ENCODE measurements at regions not wholly inside any gene's neighbourhood (a gene's known extent, or its start where the extent isn't known, plus 50 kb on each side); places are given as distances from the start of the nearest gene placed in this dataset.

DNA sequence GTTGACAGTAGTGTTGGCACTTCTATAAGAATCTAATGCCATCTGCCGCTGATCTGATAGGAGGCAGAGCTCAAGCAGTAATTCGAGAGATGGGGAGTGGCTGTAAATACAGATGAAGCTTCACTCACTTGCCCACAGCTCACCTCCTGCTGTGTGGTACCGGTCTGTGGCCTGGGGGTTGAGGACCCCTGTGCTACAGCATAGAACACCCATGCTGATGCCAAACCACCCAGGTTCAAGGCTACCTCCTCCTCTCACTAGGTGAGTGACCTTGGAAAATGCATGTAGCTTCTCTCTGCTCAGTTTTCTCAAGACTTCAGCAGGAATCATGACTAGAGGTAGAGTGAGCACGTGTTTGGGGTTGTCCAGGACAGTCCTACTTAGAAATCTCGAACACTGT lies 263.4 kb downstream of the SH3BP4 start:
- Histone ChIP-seq H3K4me1 (ENCODE audit: control insufficient read depth, extremely low read depth, insufficient read depth, low read length) (no peaks in the 10 kb centered on the region), H3K4me3 (replicated peaks in 1 of 3; ENCODE audit: insufficient read depth in 1 of 3, low read depth in 1 of 3, low read length in 3 of 3) (no peak overlapping the region), H3K79me2 (ENCODE audit: control insufficient read depth, insufficient read depth, low read length) (no peaks in the 10 kb centered on the region), H3K9me3 (replicated peaks; ENCODE audit: control insufficient read depth, insufficient read depth, low read length) (no peaks in the 10 kb centered on the region), H3K9me1 (replicated peaks; ENCODE audit: control insufficient read depth, extremely low read depth, insufficient read depth, low read length) (no peaks in the 10 kb centered on the region), H3K36me3 (ENCODE audit: control insufficient read depth in 2 of 2, extremely low read depth in 1 of 2, insufficient read depth in 2 of 2, low read length in 2 of 2) (no peaks in the 10 kb centered on the region), H3K27me3 (ENCODE audit: control insufficient read depth in 2 of 2, insufficient read depth in 2 of 2, low read length in 2 of 2) (peaks cover 0 to 4% of the 10 kb centered on the region in 2 experiments), H3K27ac (ENCODE audit: insufficient read depth, low read depth, low read length) (no peak overlapping the region), H3K4me2 (ENCODE audit: insufficient read depth, low read length) (no peak overlapping the region), H4K20me1 (replicated peaks; ENCODE audit: control insufficient read depth, extremely low read depth, insufficient read depth, low read length) (no peaks in the 10 kb centered on the region), H3K9ac (replicated peaks; ENCODE audit: extremely low read depth, insufficient read depth, low read length) (no peak overlapping the region), H2AFZ (ENCODE audit: low read depth, low read length) (no peak overlapping the region)
- intact Hi-C loops (cut with micrococcal nuclease): no loop called here
- no peak for DNase-seq (ENCODE audit: low read depth, low spot score)
- dilution Hi-C loops (cut with MboI; ENCODE audit: extremely low pct_ligation_motif_present, low sequenced_read_pairs): no loop called here
- FAIRE-seq: no peak
- ChIA-PET CTCF (no interaction called here), POLR2A (no interaction called here)
- TF ChIP-seq EZH2 (IDR thresholded peaks at IDR 0.05; ENCODE audit: borderline replicate concordance, low read depth, low read length, severe bottlenecking) (no peak), POLR2A (IDR thresholded peaks at IDR 0.05; ENCODE audit: low read depth, low read length) (no peak)
- BruUV-seq (replicated peaks): no TSS peak

DNA sequence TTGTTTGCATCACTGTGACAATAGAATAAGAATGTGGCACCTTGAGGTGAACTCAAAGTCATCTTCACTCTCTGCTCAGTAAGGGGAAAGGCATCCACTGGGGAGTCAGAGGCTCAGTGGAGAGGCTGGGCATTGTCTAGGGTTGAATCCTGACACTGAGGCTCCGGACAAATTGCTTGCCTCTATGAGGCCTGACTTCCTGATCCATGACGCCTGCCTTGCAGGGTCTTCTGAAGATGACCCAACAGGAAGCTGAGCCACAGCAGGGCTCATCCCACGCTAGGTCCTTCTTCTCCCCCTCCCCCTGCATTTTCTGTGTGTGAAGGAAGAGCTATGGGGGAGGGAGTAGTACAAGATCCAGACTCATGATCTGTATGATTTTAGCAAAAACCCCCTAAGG lies 265.1 kb downstream of the SH3BP4 start:
- no peak overlapping the region for H3K9ac ChIP-seq (replicated peaks; ENCODE audit: extremely low read depth, insufficient read depth, low read length)
- no peak overlapping the region for H2AFZ ChIP-seq (ENCODE audit: low read depth, low read length)
- H3K4me3 ChIP-seq (replicated peaks in 1 of 3; ENCODE audit: insufficient read depth in 1 of 3, low read depth in 1 of 3, low read length in 3 of 3): no peak overlapping the region
- ChIA-PET POLR2A (no interaction called here), CTCF (interaction anchor here (1.2 kb wide), 1 partner anchor 13 kb away, joined by 3 read pairs; no protein-coding TSS in a partner anchor)
- no peaks in the 10 kb centered on the region for H3K79me2 ChIP-seq (ENCODE audit: control insufficient read depth, insufficient read depth, low read length)
- no peaks in the 10 kb centered on the region for H3K9me1 ChIP-seq (replicated peaks; ENCODE audit: control insufficient read depth, extremely low read depth, insufficient read depth, low read length)
- DNase-seq (ENCODE audit: low read depth, low spot score): no peak
- dilution Hi-C loops (cut with MboI; ENCODE audit: extremely low pct_ligation_motif_present, low sequenced_read_pairs): no loop called here
- H3K4me2 ChIP-seq (ENCODE audit: insufficient read depth, low read length): no peak overlapping the region
- H4K20me1 ChIP-seq (replicated peaks; ENCODE audit: control insufficient read depth, extremely low read depth, insufficient read depth, low read length): no peaks in the 10 kb centered on the region
- no peak for FAIRE-seq
- peaks cover 0 to 4% of the 10 kb centered on the region in 2 experiments for H3K27me3 ChIP-seq (ENCODE audit: control insufficient read depth in 2 of 2, insufficient read depth in 2 of 2, low read length in 2 of 2)
- intact Hi-C loops (cut with micrococcal nuclease): no loop called here
- no TSS peak for BruUV-seq (replicated peaks)
- H3K36me3 ChIP-seq (ENCODE audit: control insufficient read depth in 2 of 2, extremely low read depth in 1 of 2, insufficient read depth in 2 of 2, low read length in 2 of 2): no peaks in the 10 kb centered on the region
- H3K9me3 ChIP-seq (replicated peaks; ENCODE audit: control insufficient read depth, insufficient read depth, low read length): no peaks in the 10 kb centered on the region
- no peak for TF ChIP-seq FOS (IDR thresholded peaks at IDR 0.05; ENCODE audit: borderline replicate concordance, insufficient read depth, low read length)
- H3K27ac ChIP-seq (ENCODE audit: insufficient read depth, low read depth, low read length): no peak overlapping the region
- no peaks in the 10 kb centered on the region for H3K4me1 ChIP-seq (ENCODE audit: control insufficient read depth, extremely low read depth, insufficient read depth, low read length)
